ENCODE measurements at regions not wholly inside any gene's neighbourhood (a gene's known extent, or its start where the extent isn't known, plus 50 kb on each side); places are given as distances from the start of the nearest gene placed in this dataset.
"Not testable (repeated sequence)": the region's sequence is repeated elsewhere in the genome, so short reads cannot be mapped to it uniquely, and the experiment has no call there.

- not testable (repeated sequence) for TF ChIP-seq ZNF274 (IDR thresholded peaks at IDR 0.05; ENCODE audit: low read depth, low read length); SUZ12 (IDR thresholded peaks at IDR 0.05; ENCODE audit: extremely low read depth, insufficient read depth, insufficient read length)
Measured at GRCh38 chr2:126051737-126052240, 604.2 kb upstream of the GYPC start.
